ENCODE measurements at regions not wholly inside any gene's neighbourhood (a gene's known extent, or its start where the extent isn't known, plus 50 kb on each side); places are given as distances from the start of the nearest gene placed in this dataset.

- TF ChIP-seq CTCF (IDR thresholded peaks at IDR 0.05) (no peak), POLR2AphosphoS5 (IDR thresholded peaks at IDR 0.05; ENCODE audit: low read depth, low read length) (no peak), SIN3A (IDR thresholded peaks at IDR 0.05; ENCODE audit: borderline replicate concordance, insufficient read depth, low read depth, low read length) (no peak)
Measured at GRCh38 chr20:57088436-57088835, 178.0 kb downstream of the BMP7 start.
